NCI-H1694 (cell line): ENCODE measurements at regions not wholly inside any gene's neighbourhood (a gene's known extent, or its start where the extent isn't known, plus 50 kb on each side); places are given as distances from the start of the nearest gene placed in this dataset.
"Not testable (repeated sequence)": the region's sequence is repeated elsewhere in the genome, so short reads cannot be mapped to it uniquely, and the experiment has no call there.

ENCODE experiments used
- DNase-seq: peaks from one replicate; lab custom pipeline; 2025; lab: John Stamatoyannopoulos, UW

- DNase-seq: no peak
These were observed 655.3 kb downstream of the SH3BGRL start for GRCh38 chrX:81857192-81857591.

GRCh38 chrX:81866873-81867272, 665.0 kb downstream of the SH3BGRL start:
- no peak for DNase-seq

- DNase-seq: no peak
These were observed 667.1 kb downstream of the SH3BGRL start for GRCh38 chrX:81868979-81869378.

DNA sequence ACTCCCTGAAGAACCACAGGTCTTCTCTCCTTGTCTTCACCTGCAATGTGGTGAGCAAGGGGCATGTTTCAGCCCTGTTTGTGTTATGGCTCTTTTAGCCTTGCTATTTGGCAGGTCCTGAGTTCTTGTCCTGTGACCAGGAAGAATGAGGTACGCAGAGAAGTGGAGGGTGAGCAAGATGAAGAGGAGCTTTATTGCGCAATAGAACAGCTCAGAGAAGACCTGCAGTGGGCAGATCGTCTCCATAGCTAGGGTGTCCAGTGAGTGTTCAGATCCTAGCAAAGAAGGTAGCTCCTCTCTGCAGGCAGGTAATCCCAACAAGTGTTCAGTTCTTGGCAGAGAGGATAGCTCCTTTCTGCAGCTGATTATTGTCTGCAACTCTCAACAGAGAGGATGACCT, 672.9 kb downstream of the SH3BGRL start:
- no peak for DNase-seq

DNA sequence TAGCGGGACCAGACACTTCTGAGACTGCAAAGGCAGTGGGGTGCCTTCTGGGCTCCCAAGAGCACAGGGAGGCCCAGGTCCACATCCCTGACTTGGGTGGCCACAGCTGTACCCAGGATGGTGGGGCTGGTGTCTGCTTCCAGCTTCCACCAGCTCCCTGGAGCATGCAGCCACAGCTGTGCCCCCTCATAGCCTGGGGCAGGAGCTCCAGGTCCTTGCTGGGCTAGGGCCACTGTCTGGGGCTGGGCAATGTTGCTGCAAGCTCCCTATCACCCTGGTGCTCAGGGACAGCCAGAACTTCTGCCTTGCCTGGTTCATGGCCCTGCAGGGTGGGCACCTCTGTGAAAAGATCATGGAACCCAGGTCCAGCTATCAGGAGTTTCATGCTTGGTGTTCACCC, 673.9 kb downstream of the SH3BGRL start:
- DNase-seq: no peak

GRCh38 chrX:81876437-81876836, 674.5 kb downstream of the SH3BGRL start:
- DNase-seq: no peak

GRCh38 chrX:81890521-81890920, 688.6 kb downstream of the SH3BGRL start:
- no peak for DNase-seq

GRCh38 chrX:81900522-81900921, 698.6 kb downstream of the SH3BGRL start:
- no peak for DNase-seq

DNA sequence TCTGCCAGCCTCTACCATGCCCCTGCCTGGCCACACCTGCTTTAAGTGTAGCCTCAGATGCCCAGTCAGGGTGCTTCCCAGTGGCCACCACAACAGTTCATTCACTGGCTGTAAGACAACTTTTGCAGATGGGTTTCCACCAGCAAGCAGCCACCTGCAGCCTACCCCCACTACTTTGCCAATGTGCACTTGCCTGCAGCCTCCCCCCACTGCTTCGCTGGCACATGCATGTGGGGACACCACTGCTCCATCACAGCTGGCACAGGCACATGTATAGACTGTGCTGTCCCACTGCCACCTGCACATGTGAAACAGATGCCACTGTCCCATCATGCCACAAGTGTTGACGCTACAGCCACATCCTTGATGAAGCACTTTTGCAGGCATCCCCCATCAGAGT, 723.9 kb downstream of the SH3BGRL start:
- no peak for DNase-seq

- DNase-seq: not testable (repeated sequence)
These were observed 744.0 kb downstream of the SH3BGRL start for GRCh38 chrX:81945911-81946310.

DNA sequence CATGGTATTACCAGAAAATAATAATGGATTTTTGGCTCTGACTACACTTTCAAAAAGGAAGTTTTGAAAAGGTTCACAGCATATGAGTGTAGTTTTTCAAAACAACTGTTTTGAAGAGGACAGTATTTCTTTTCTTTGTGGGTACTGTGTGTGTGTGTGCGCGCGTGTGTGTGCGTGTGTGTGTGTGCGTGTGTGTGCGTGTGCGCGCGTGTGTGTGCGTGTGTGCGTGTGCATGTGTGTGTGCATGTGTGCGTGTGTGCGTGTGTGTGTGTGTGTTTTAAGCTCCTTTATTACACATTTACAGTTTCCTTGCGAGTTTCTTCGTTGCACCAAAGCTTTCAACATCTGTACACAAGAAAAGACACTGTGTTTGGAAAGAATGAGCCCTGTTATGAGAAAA, 755.4 kb downstream of the SH3BGRL start:
- DNase-seq: no peak

DNA sequence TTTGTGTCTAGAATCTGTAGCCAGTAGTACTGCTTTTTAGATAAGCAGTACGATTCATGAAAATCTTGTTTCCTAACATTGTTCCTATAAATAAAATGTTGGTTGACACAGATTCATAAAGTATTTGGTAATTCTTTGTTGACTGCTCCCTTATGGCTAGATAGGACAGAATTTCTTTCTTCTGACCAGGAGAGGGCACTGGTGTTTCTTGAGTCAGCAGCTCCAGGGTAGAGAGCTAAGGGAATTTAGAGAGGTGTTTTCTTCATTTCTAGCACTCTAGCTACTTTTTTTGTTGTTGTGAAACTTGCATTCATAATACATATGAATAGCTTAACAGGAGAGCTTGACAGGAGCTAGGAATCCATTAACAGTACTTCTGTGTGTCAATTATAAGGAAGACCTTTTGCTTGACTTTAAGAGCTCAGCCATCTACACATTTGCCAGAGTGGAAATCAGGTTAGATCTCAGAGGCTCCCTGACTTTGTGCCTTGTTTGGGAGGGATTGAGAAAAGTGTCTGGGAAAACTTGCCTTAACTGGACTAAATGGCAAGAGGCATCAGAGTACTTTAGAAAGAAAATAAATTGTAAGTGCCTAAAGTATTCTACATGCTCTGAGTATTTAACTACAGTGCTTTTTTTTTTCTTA, 756.1 kb downstream of the SH3BGRL start:
- DNase-seq: no peak

GRCh38 chrX:81959964-81960363, 758.1 kb downstream of the SH3BGRL start:
- no peak for DNase-seq

- not testable (repeated sequence) for DNase-seq
These were observed 772.5 kb downstream of the SH3BGRL start for GRCh38 chrX:81974413-81974812.

DNA sequence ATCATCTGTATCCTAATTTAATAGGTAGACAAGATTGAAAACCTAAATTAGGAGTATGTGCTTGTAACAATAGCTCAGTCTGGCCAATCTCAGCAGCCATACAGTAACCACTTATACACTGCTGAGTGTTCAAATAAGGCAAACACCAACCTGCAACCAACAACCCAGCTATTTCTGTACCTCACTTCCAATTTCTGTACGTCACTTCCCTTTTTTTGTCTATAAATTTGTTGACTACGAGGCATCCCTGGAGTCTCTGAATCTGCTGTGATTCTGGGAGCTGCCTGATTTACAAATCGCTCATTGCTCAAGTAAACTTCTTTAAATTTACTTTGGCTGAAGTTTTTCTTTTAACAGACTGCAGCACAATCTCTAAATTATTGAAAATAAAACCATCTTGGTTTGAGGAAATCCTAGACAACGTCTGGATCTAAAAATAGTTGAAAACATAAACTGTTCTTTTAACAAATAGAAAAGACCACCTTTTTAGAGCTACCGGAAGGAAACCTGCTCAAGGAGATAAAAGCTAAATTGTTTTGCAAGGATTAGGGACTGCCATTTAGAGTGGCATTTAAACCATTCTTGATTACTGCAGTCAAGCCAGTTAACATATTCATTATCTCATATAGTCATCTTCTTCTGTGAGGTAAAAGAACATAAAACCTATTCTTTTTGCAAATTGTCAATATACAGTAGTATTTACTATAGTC, 778.1 kb downstream of the SH3BGRL start:
- no peak for DNase-seq

DNA sequence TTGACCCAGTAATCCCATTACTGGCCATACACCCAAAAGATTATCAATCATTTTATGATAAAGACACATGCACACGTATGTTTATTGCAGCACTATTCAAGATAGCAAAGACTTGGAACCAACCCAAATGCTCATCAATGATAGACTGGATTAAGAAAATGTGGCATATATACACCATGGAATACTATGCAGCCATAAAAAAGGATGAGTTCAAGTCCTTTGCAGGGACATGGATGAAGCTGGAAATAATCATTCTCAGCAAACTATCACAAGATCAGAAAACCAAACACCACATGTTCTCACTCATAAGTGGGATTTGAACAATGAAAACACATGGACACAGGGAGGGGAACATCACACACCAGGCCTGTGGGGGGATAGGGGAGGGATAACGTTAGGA, 785.3 kb downstream of the SH3BGRL start:
- DNase-seq: not testable (repeated sequence)

- DNase-seq: no peak
These were observed 794.3 kb downstream of the SH3BGRL start for GRCh38 chrX:81996166-81996565.

GRCh38 chrX:82029571-82030218, 827.8 kb downstream of the SH3BGRL start:
- no peak for DNase-seq

DNA sequence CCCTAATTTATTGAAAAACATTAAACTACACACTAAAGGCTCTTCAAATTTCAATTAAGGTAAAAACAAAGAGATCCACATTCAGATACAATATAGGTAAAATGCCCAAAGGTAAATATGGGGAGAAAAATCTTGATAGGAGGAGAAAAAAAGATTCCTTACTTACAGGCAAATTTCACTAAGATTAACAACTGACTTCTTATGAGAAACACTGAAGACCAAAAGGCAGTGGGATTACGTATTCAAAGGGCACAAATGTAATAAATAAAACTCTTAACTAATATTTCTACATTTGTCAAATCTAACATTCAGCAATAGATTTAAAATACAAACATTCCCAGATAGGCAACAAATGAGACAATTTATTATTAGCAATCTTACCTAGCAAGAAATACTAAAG, 829.3 kb downstream of the SH3BGRL start:
- no peak for DNase-seq

- DNase-seq: no peak
These were observed 836.9 kb downstream of the SH3BGRL start for GRCh38 chrX:82038793-82039192.

DNA sequence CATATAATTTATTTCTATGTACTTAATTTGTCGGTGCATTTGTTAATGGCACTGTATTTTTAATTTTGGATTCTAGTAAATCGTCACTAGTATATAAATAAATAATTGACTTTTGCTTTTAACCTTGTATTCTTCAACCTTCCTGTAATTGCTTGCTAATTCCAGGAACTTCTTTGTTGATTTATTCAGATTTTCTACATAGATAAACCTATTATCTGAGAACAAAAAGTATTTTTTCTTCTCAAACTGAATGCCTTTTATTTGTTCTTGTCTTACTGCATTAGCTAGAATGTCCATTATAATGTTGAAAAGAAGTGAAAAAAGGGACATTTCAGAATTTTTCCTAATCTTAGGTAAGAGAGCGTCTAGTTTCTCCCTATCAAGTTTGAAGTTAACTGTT, 839.1 kb downstream of the SH3BGRL start:
- DNase-seq: no peak

DNA sequence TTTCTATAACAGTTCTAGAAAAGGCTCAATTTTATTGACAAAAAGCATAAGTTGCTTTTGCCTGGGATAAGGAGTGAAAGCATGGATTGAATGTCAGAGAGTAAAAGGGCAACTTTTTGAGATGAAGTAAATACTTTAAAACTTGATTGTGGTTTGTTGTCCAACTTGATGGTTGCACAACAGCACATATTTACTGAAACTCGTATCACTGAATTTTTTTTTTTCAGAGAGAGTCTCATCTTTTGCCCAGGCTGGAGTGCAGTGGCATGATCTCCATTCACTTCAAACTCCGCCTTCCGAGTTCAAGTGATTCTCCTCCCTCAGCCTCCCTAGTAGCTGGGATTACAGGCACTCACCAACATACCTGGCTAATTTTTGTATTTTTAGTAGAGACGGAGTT, 856.8 kb downstream of the SH3BGRL start:
- DNase-seq: no peak

GRCh38 chrX:82070948-82071347, 869.0 kb downstream of the SH3BGRL start:
- no peak for DNase-seq
